SKM-1 treated with dmso at 0.1 percent for 144 hours (cell line): ENCODE measurements at regions not wholly inside any gene's neighbourhood (a gene's known extent, or its start where the extent isn't known, plus 50 kb on each side); places are given as distances from the start of the nearest gene placed in this dataset.
"Not testable (repeated sequence)": the region's sequence is repeated elsewhere in the genome, so short reads cannot be mapped to it uniquely, and the experiment has no call there.

Source experiments
- DNase-seq: peaks from one replicate; lab custom pipeline; 2025; ENCODE audit not compliant: unreplicated experiment; lab: John Stamatoyannopoulos, UW

DNA sequence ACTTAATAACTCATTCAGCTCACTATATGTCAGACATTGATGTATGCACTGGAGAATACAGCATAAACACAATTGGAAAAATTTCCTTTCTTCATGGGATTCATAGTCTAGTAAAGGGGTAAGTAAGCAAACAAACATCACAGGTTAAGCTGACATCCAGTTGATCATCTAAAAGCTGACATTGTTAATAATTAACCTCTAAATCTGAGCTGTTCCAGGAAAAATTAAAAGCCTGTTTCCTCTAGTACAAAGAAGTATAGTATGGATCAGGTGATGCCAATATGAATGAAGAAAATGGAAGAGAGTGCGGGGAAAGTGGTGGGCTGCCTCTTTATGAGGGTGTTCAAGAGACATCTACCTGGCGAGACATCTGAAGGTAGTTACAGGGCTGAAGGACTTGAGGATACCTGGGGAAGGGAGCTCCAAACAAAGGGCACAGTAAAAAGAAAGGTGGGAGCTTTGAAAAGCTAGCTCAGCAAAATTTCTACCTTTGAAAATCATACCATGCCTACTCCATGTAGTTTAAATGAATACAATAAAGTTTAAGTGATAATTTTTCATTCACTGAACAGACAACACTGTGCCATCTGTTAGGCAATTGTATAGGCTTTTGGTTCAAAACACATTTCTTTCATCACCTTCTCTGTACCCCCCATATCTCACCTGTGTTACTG lies 619.3 kb downstream of the TRIB2 start:
- DNase-seq, result no peak

DNA sequence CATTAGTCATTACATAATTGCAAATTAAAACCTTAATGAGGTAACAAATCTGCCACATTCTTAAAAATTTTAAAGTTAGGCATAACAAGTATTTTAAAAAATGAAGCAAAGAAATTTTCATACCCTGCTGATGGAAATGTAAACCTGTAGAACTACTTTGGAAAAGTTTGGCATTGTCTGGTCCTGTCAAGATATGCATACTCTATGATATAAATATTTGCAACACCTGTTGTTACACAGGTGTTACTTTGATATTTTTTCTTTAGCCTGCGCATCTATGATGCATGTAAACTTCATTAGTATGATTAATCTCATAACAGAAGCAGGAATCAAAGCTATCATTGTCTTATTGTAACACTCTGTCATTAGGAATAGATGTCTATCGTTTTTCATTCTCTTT lies 634.3 kb downstream of the TRIB2 start:
- no peak for DNase-seq

DNA sequence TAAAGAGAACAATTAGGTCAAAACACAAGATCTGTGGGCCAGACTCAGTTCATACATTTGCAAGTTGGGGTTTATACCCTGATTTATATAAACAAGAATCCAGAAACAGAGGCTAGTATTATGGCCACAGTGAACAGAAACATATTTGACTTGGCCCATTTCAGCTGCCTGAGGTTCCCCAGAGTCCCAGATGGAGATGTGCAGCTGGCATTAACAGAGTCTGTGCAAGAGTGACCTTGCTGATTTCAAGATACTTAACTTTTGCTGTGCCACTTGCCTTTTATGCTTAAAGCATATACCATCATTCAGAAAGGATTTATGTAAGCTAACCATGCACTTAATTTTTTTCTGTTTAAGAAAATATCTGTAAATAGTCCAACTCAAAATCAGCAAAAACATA lies 636.3 kb downstream of the TRIB2 start:
- no peak for DNase-seq

DNA sequence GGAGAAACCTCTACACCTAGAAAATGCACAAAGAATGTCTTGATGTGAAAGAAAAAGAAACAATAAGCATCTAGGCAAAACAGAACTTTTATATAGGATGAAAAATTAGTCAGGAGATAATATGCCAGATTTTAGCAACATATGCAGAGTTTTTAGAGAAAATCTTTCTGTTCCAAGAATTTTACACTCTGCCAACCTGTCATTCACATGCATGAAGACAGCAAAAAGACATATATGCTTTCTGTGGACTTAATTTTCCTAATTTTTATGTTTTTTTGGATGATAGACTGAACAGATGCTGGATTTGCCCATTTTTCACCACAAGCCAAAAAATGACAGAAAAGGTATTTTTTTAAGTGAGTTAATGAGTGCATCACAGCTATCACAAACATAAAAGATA lies 637.3 kb downstream of the TRIB2 start:
- DNase-seq, result no peak

DNA sequence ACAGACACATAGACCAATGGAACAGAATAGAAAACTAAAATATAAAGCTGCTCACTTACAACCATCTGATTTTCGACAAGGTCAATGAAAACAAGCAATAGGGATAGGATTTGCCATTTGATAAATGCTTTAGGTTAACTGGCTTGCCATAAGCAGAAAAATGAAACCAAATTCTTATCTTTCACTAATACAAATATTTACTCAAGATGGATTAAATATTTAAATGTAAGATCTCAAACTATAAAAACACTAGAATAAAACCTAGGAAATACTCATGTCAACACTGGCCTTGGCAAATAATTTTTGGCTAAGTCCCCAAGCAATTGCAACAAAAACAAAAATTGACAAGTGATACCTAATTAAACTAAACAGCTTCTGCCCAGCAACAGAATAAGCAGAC lies 665.2 kb downstream of the TRIB2 start:
- DNase-seq, result not testable (repeated sequence)

DNA sequence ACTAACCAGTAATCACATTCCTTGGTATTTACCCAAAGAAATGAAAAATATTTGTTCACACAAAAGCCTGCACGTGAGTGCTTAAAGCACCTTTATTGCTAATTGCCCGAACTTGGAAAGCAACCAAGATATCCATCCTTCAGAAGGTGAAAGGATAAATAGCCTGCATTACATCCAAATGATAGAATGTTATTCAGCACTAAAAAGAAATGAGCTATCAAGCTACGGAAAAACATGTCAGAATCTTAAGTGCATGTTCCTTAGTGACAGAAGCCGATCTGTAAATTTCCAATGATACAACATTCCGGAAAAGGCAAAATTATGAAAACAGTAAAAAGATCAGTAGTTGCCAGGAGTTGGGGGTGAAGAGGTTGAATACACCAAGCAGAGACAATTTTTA lies 672.4 kb downstream of the TRIB2 start:
- DNase-seq, result not testable (repeated sequence)

DNA sequence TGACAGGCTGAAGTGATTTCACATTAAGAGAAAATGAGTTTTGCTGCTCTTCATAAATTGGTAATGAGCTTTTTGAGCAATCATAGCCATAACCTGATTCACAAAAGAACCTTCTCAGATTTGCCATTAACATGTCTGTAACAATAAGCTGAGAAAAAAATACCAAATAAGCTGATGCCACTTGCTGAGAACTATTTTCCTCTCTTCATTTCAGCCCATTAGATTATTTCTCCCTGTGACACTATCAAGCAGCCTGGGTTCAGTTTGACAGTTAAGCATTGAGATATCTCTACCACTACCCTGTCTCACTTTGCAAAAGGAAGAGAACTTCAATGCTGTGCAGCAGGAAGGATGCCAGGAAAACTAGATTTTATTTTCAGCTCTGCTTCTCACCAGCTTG lies 673.9 kb downstream of the TRIB2 start:
- no peak for DNase-seq

DNA sequence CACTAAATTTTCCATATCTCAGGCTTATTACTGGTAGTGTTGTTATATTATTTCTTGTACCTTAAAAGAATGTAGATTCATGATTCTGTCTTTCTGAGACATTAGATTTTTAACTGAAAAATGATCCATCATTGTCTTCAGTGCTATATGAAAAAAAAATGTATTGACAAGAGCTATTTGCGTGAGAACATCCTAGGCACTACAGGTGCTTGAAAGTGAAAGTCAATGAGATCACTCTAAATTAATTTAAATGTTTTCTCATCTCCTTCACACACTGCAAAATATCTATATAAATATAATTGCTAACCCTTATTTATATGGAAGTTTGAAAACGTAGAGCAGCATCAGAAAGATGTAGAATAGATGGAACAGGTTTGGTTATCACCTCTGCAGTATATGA lies 684.6 kb downstream of the TRIB2 start:
- no peak for DNase-seq

DNA sequence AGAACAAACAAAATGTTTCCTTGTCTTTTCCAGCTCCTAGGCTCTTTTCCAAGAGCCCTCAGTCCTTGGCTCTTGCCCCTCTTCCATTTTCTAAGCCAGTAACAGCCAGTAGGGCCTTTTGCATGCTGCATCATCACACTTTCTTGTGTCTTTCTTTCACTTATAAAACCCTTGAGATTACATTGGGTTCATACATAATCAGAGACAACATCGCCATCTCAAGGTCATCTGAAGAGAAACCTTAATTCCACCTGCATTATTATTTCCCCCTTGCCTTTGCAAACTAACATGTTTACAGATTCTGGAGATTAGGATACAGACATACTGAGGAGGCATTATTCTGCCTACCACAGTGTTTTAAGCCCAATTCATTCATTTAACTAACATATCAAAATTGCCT lies 697.3 kb downstream of the TRIB2 start:
- no peak for DNase-seq

DNA sequence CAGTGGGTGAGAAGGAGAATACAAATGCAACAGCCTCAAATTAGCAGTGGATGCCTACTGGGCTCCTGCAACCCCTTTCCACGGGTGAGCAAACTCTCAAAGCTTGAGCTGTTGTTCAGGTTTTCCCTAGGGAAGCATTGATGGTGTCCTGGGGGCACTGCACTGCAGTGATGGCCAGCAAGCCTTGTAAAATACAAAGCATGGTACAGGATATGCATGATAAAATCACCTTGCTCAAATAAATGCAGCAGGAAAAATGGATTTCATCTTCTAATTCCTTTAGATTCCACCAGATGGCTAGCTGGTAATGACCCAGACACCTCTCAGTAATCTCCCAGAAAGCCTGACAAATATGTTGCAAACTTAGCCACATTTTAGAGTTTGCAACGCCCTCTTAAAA lies 698.2 kb downstream of the TRIB2 start:
- DNase-seq, result no peak

DNA sequence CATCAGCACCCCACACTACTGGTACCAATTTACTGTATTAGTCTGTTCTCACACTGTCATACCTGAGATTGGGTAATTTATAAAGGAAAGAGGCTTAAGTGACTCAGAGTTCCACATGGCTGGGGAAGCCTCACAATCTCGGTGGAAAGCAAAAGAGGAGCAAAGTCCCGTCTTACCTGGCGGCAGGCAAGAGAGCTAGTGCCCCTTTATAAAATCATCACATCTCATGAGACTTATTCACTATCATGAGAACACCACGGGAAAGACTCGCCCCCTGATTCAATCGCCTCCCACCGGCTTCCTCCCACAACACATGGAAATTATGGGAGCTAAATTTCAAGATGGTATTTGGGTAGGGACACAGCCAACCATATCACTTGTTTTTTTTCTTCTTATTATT lies 717.2 kb downstream of the TRIB2 start:
- no peak for DNase-seq

DNA sequence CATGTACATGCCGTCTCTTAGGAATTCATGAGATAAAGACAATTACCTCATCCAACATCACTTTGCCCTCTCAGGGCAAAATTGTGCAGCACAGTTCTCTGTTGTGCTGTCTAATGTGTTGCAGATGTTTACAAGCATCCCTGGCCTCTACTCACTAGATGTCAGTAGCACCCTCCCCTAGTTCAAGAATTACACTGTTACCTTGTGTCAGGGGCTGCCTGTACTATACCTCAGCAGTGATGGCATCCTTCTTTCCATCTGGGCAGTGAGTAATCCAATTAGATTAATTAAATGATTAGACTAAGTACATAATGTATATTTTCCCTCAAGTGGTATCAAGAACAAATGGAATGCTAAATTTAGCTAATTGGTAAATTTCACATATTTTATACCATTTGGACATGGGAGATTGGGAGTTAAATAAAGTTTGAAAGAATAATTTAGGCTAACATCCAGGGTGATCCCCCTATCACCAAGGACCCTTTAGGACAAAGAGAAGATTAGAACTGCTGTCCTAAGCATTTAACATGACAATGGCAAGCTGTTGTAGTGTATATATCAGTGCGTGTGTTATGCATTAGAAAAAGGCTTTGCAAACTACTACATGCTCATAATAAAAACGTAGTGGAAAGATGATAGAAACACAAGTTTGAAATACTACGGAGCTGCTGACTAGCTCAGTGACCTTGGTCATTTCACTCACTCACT lies 727.0 kb downstream of the TRIB2 start:
- not testable (repeated sequence) for DNase-seq

DNA sequence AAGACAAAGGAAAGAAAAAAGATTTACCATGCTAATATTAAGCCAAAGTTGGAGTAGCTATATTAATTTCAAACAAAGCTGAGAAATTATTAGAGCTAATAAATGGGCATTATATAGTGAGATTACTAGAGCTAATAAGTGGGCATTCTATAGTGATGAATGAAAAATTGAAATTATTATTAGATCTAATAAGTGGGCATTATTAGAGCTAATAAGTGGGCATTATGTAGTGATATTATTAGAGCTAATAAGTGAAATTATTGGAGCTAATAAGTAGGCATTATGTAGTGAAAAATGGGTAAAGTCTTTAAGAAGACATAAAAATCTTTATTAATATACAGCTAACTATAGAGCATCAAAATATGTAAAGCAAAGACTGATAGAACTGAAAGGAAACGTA lies 745.7 kb downstream of the TRIB2 start:
- DNase-seq, result no peak

DNA sequence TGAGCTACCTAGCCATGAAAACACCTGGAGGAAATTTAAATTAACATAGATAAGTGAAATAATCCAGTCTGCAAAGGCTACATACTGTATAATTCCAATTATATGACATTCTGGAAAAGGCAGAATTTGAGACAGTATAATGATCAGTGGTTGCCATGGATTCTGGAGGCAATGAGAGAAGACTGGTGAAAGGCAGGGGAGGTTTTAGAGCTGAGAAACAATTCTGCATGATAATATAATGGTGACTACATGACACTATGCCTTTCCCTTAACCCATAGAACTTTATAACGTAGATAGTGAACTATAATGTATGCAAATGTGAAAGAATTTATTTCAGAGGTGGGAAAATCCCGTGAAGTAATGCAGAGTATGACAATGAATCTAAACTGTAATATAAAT lies 749.3 kb downstream of the TRIB2 start:
- no peak for DNase-seq

DNA sequence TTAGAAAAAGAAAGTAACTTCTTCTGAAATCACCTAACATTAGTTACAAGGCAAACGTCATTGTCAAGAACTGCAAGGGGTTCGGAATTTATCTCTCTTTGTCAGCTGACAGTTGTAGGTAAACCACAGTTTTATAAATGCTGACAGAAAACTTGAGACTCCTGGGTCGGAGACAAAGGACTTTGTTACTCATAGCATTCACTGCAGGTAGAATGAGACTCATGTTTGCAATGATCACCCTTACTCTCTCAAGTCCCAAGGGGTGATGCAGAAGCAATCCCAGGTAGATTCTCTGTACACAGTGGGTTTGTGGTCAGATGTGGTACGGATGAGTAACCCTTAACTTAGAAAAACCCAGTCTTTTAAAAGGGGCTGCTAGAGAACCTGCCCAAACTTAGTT lies 757.8 kb downstream of the TRIB2 start:
- no peak for DNase-seq

DNA sequence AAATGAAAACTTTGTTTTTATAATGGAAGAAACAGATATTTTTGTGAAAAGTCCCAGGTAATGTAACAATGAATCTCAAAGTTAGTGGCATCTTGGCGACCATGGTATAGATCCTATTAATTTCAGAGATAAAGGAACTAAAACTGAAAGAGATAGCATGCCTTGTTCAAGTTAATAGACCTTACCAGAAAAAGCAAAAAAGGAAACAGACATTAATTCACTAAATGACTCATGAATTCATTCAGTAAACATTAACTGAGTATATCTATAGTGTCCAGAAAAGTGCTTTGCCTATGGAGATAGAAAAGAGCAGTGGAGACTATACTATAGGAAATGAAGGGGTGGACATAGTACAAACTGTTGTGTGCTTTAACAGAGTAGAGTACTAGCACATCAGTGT lies 763.3 kb downstream of the TRIB2 start:
- DNase-seq, result no peak

DNA sequence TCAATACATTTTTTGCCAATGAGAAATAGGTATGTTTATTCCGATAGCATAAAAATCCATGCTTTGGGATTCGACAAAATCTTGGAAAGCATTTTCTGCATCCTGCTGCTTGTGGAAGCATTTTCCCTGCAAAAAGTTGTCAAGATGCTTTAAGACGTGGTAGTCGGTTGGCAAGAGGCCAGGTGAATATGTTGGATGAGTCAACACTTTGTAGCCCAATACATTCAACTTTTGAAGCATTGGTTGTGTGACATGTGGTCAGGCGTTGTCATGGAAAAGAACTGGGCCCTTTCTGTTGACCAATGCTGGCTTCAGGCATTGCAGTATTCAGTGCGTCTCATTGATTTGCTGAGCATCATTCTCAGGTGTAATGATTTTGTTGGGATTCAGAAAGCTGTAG lies 764.5 kb downstream of the TRIB2 start:
- no peak for DNase-seq

DNA sequence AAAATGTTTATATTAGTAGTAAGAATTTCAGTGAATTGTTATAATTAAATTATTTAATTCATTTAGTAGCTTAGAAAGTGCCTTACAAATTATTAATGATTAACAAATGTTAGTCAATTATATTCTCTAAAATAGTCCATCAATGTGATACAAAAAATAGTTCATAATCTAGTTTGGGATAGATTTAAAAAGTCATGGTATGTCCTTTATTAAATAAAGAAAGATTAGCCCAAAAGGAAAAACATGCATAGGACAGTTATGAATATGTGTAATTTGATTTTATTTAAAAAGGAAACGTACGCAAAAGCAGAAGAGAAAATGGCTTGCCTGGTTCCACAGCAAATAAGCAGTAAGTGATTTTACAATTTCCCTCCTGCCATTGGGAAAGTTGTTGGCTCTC lies 768.5 kb downstream of the TRIB2 start:
- no peak for DNase-seq

DNA sequence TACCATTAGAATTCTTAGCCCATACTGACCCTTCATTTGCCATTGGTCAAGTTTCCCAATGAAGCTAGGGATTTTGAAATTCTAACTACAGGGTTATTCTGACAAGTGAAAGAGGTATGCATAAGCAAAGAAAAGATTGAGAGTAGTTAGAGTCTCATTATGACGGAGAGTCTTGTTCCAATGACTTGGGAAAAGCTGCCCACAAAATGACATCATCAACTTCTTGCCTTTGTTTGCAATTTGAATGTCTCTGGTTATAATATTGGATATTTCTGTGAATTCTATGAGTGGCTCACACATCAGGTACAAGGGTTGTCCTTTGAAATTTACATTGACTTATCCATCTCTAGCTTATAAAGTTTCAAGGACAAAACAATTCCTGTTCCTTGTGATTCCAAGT lies 772.2 kb downstream of the TRIB2 start:
- no peak for DNase-seq

DNA sequence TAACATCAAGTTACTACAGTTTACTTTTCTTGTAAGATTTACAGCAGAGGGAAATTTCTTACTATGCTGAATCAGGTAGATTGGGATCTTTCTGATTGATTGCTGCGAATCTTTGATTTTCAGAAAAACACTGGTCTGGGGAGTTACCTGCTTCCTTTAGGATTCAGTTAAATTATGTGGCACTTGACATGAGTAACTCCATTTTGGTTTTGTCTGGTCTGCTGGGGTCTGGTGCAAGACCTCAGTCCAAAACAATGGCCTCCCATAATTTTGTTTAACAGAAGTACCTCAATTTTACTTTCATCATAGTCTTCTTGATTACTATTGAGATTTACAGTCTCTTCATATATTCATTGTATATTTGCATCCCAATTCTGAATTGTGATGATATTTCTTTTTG lies 775.5 kb downstream of the TRIB2 start:
- no peak for DNase-seq

DNA sequence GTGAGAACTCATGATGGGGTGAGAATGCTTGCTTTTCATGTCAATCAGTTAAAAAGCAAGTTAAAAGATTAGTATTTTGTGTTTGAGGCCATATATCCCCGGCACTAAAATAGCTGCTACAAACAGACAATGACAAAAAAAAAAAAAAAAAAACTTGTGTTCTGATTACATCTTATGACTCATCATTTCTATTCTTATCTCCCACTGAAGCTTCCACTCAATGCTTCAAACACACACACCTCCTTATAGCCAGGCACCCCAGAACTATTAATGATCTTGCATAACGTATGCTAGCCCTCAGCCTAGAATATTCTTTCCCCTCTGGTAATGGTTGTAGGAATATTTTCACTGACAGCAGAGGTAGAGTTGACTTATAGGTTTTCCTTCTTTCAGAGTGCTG lies 778.3 kb downstream of the TRIB2 start:
- no peak for DNase-seq

DNA sequence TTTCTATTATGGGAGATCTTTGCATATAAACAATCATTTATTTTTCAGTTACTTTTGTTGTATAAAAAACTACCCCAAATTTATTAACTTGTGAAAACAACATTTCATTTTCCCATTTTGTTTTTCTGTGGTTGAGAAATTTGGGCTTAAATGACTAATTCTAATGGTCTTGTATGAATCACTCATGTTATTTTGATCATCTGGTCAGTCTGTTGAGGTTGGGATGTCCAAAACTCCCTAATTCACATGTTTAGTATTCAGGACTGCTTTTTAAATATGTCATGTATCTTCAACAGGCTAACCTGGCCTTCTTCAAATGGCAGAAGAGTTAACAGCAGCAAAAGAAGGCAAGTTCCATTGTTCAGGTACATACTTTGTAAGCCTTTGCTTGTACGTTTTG lies 788.1 kb downstream of the TRIB2 start:
- no peak for DNase-seq

DNA sequence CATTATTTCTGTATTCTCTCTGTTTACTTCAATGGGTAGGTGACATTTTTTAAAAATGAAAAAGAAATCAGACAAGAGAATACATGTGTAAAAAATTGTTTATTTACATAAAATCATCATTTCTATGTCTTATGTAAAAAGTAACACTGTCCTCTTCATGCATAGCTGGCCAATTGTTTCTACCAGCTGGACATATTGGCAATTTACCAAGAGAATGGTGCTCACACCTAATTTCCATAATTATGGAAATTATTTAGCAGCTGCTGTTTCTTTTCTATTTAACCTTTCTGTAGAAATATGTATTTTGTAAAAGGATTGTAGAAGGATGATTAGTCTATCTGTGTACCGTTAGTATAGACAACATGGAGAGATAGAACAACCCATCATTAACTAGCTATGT lies 791.9 kb downstream of the TRIB2 start:
- DNase-seq, result no peak
